Cardiac fibroblast (primary cell): ENCODE measurements at regions not wholly inside any gene's neighbourhood (a gene's known extent, or its start where the extent isn't known, plus 50 kb on each side); places are given as distances from the start of the nearest gene placed in this dataset.

Experiments
- DNase-seq, 2 donors: peaks; one replicate each; pipeline versions ENCODE4 v3.0.0 to v3.0.0-alpha.2; 2010; ENCODE audit warnings: low read depth in 2 of 2
- H3K4me3 ChIP-seq, 2 donors: replicated peaks in 1 of 2; 1 replicate in 1 of 2; 2 replicates in 1 of 2; pipeline ENCODE4 v1.5.1; 2011; ENCODE audit warnings: low read depth in 2 of 2, low read length in 2 of 2, mild to moderate bottlenecking in 2 of 2, moderate library complexity in 1 of 2
- TF ChIP-seq, protein P1 (sequence below): IDR thresholded peaks from one replicate; pipeline ENCODE4 v1.5.1; 2011; ENCODE audit warnings: low read depth, mild to moderate bottlenecking, low read length, inconsistent platforms

GRCh38 chr3:30204126-30204525 lies 402.3 kb upstream of the TGFBR2 start:
- no peak for DNase-seq
- TF ChIP-seq, protein P1, sequence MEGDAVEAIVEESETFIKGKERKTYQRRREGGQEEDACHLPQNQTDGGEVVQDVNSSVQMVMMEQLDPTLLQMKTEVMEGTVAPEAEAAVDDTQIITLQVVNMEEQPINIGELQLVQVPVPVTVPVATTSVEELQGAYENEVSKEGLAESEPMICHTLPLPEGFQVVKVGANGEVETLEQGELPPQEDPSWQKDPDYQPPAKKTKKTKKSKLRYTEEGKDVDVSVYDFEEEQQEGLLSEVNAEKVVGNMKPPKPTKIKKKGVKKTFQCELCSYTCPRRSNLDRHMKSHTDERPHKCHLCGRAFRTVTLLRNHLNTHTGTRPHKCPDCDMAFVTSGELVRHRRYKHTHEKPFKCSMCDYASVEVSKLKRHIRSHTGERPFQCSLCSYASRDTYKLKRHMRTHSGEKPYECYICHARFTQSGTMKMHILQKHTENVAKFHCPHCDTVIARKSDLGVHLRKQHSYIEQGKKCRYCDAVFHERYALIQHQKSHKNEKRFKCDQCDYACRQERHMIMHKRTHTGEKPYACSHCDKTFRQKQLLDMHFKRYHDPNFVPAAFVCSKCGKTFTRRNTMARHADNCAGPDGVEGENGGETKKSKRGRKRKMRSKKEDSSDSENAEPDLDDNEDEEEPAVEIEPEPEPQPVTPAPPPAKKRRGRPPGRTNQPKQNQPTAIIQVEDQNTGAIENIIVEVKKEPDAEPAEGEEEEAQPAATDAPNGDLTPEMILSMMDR = no peak
- no peak overlapping the region for H3K4me3 ChIP-seq

DNA sequence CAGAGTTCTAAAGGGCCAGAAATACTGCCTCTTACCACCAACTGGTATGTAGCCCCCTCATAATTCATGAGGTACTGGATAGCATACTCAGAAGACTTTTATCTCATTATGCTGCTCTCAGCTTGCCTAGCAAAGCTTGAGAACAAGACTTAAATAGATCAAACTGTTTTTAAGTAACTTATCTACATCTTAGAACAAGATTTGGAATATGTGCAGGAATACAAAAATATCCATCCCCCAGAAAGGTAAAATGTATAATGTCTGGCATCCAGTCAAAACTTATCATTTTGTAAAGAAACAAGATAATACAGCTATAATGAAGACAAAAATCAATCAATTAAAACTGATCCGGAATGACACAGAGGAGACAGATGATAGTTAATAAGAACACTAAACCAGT lies 400.4 kb upstream of the TGFBR2 start:
- no peak overlapping the region for H3K4me3 ChIP-seq
- no peak for DNase-seq
- TF ChIP-seq, protein P1 = no peak

GRCh38 chr3:30221619-30222018 lies 384.8 kb upstream of the TGFBR2 start:
- peak in 1 of 2 donors; percentile 39 for DNase-seq
- no peak overlapping the region for H3K4me3 ChIP-seq
- TF ChIP-seq, protein P1 = no peak

DNA sequence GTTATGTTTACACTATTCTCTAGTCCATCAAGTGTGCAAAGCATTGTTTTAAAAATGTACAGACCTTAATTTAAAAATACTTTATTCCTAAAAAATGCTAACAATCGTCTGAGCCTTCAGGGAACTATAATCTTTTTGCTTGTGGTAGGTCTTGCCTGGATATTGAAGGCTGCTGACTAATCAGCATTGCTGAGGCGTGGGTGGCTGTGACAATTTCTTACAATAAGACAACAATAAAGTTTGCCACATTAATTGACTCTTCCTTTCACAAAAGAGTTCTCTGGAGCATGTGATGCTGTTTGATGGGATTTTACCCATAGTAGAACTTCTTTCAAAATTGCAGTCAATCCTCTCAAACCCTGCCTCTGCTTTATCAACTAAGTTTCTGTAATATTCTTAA lies 384.0 kb upstream of the TGFBR2 start:
- peak in 1 of 2 donors; percentile 45 for DNase-seq
- TF ChIP-seq, protein P1 = no peak
- no peak overlapping the region for H3K4me3 ChIP-seq

DNA sequence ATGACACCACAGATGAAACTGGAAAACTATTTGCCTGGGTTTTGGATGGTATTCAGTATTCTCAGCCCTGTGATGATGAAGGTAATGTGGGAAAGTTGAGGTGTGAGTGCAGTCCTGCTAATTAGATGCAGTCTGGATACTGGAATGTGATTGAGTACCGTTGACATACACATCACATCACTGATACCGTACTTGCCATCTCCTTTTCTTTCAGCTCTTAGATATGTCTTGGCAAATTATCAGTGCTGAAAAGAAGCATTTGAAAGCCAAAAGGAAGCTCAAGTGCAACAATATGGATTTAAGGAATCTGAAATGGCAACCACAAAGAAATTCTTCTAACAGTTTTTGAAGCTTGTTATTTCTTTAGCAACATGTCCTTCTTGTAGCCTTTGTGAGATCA lies 381.4 kb upstream of the TGFBR2 start:
- no peak for DNase-seq
- H3K4me3 ChIP-seq = no peak overlapping the region
- TF ChIP-seq, protein P1 = no peak

DNA sequence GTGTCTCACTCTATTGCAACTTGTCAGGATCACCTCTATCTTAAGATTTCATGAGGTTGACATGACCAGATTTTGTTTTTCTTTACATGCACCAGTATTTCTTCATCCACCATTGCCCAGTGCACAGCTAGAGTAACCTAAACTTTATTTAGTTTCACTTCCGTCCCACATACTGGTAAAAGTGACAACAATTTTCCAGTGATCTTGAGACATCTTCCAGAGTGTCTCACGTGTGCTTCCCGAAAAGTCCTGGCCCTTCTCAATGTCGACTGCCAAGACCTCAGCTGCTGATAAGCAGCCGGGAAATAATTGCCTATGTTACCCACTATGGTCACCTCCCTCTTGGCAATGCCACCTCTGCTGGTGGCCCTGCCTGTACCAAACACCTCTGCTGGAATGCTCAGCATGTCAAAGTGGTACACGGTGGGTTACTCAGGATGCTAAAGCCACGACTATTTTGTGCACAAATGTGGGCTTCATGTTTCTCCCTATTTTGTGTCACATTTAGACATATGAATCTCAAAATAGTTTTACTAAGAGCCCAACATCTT lies 379.7 kb upstream of the TGFBR2 start:
- peak in 1 of 2 donors; percentile 29 for DNase-seq

More for the DNA sequence above, 379.7 kb upstream of the TGFBR2 start:
- no peak overlapping the region for H3K4me3 ChIP-seq
- TF ChIP-seq, protein P1 = no peak
